Muscle layer of duodenum (tissue), 2 donors: ENCODE measurements at regions not wholly inside any gene's neighbourhood (a gene's known extent, or its start where the extent isn't known, plus 50 kb on each side); places are given as distances from the start of the nearest gene placed in this dataset.

ENCODE experiments used
- H3K27ac ChIP-seq: one replicate; pipeline ENCODE4 v1.7.0; 2013; ENCODE audit warnings: mild to moderate bottlenecking, low read length
- H3K27me3 ChIP-seq: one replicate; pipeline ENCODE4 v1.7.0; 2013; ENCODE audit warnings: low read depth, mild to moderate bottlenecking, control low read depth, low read length
- H3K36me3 ChIP-seq, 2 donors: one replicate each; pipeline ENCODE4 v1.7.0; 2013; ENCODE audit warnings: low read length in 2 of 2, control low read depth in 1 of 2, mild to moderate bottlenecking in 1 of 2; ENCODE audit not compliant: insufficient read depth in 2 of 2, control insufficient read depth in 1 of 2
- H3K4me1 ChIP-seq, 2 donors: one replicate each; pipeline ENCODE4 v1.7.0; 2013; ENCODE audit warnings: low read length in 2 of 2, mild to moderate bottlenecking in 2 of 2, control low read depth in 1 of 2, moderate library complexity in 1 of 2; ENCODE audit not compliant: insufficient read depth in 2 of 2, control insufficient read depth in 1 of 2
- H3K4me3 ChIP-seq, 2 donors: one replicate each; pipeline ENCODE4 v1.7.0; 2013; ENCODE audit warnings: low read length in 2 of 2, low read depth in 1 of 2, mild to moderate bottlenecking in 1 of 2
- H3K9me3 ChIP-seq, 2 donors: one replicate each; pipeline ENCODE4 v1.7.0; 2013; ENCODE audit warnings: low read length in 2 of 2, control low read depth in 1 of 2, mild to moderate bottlenecking in 1 of 2; ENCODE audit not compliant: control insufficient read depth in 1 of 2
- donor health status: healthy.

DNA sequence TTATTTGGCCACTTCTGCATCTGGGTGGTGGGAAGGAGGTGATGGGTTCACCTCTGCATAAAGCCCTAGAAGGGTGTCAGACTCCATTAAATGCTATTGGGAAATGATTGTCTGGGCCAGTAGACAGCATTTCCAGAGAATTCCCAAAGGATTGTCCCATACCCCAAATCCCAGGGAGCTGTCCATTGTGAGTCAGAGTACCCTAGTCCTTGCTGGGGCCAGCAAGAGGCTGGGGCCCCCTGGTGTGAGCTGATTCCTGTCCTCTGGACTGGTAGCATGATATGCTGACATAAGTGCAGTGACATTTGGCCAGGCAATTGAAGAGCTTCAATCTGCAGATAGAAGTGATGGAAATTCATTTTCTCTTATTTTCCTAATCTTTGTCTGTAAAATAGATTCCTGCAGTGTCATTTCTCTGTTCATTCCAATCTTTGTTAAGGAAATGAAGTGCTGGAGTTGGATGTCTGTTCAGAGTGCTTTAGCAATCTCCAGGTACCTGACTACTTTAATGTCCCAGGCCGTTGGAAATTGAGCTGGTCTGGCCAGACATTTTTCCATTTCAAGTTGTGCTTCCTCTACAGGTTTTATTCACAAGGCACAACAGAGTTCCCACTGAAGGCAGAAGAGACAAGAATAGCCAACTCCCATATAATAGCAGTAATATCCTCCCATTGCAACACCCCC, 91.2 kb downstream of the RPLP1 start:
- Histone ChIP-seq H3K36me3 (no peaks in the 10 kb centered on the region), H3K4me1 (no peaks in the 10 kb centered on the region), H3K27ac (no peak overlapping the region), H3K9me3 (no peaks in the 10 kb centered on the region), H3K27me3 (no peaks in the 10 kb centered on the region), H3K4me3 (no peak overlapping the region)

DNA sequence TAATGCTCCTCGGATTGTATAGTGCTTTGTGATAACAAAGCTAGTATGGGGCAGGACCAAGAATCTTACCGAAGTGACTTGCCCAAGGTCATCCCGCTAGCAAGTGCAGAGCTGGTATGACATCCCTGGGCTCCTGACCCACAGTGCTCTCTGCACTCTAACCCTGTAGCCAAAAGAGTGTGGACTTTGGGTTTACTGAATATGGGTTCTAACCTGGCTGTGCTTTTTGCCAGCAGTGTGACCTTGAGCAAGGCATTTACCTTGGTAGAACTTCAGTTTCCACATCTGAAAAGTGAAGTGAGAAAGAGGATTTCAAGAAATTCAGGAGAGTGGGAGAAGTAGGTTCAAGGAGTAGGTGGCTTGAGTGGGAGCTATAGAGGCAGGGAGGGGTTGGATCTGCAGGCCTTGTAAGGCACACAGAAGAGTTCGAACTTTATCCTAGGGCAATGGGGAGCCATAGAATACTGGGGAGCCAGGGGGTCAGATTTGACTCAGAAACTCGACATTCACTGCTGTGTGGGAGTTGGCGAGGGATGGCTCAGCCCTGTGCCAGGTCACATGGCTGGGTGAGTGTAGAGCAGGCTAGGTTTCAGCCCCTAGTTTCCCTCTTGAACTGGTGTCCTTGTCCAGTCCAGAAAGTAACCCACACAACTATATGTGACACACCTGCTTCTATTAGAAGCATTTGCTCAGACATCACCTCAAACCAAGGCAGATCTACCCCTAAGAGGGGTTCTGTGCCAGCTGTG, 91.9 kb downstream of the RPLP1 start:
- H3K36me3 ChIP-seq: no peaks in the 10 kb centered on the region
- no peak overlapping the region for H3K4me3 ChIP-seq
- H3K27me3 ChIP-seq: no peaks in the 10 kb centered on the region
- no peaks in the 10 kb centered on the region for H3K9me3 ChIP-seq
- no peak overlapping the region for H3K27ac ChIP-seq
- no peaks in the 10 kb centered on the region for H3K4me1 ChIP-seq

- no peak overlapping the region for H3K27ac ChIP-seq
- H3K36me3 ChIP-seq: no peaks in the 10 kb centered on the region
- no peak overlapping the region for H3K4me3 ChIP-seq
- no peaks in the 10 kb centered on the region for H3K27me3 ChIP-seq
- H3K9me3 ChIP-seq: peaks cover 0 to 7% of the 10 kb centered on the region in 2 donors
- H3K4me1 ChIP-seq: no peaks in the 10 kb centered on the region
Measured at GRCh38 chr15:69546182-69546581, 93.6 kb downstream of the RPLP1 start.

GRCh38 chr15:69548395-69549180, 96.0 kb downstream of the RPLP1 start:
- Histone ChIP-seq H3K9me3 (peaks cover 9 to 22% of the 10 kb centered on the region in 2 donors), H3K36me3 (no peaks in the 10 kb centered on the region), H3K4me3 (no peak overlapping the region), H3K27ac (no peak overlapping the region), H3K4me1 (no peaks in the 10 kb centered on the region), H3K27me3 (no peaks in the 10 kb centered on the region)

GRCh38 chr15:69551391-69552056, 98.9 kb downstream of the RPLP1 start:
- Histone ChIP-seq H3K27ac (no peak overlapping the region), H3K27me3 (no peaks in the 10 kb centered on the region), H3K4me1 (no peaks in the 10 kb centered on the region), H3K4me3 (peak overlapping the region in 1 of 2 donors; percentile 3), H3K9me3 (peaks cover 9 to 22% of the 10 kb centered on the region in 2 donors), H3K36me3 (no peaks in the 10 kb centered on the region)

GRCh38 chr15:69552057-69552815, 99.6 kb downstream of the RPLP1 start:
- Histone ChIP-seq H3K4me1 (no peaks in the 10 kb centered on the region), H3K36me3 (no peaks in the 10 kb centered on the region), H3K4me3 (peak overlapping the region in 1 of 2 donors; percentile 3), H3K27me3 (no peaks in the 10 kb centered on the region), H3K9me3 (peaks cover 9 to 22% of the 10 kb centered on the region in 2 donors), H3K27ac (no peak overlapping the region)

DNA sequence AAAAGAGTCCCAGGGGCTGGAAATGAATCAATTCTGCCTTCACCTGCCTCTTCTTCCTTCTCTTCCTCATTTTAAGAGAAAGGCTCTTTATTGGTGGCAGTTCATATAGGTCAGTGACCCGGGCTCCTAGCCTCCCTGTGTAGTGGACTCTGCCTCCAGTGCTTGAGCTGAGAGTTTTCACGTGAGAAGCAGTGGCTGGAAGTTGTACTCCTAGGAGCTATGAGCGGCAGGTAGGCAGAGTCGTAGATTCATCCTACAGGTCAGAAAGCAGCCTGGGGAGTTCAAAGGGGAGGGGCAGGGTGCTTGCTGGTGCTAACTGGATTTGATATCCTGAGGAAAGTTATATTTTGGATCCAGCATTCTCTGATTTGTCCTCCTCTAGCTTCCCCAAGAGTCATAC, 101.1 kb downstream of the RPLP1 start:
- Histone ChIP-seq H3K9me3 (peaks cover 9 to 22% of the 10 kb centered on the region in 2 donors), H3K4me1 (no peaks in the 10 kb centered on the region), H3K36me3 (no peaks in the 10 kb centered on the region), H3K27ac (no peak overlapping the region), H3K4me3 (no peak overlapping the region), H3K27me3 (no peaks in the 10 kb centered on the region)

- H3K4me1 ChIP-seq: no peaks in the 10 kb centered on the region
- H3K9me3 ChIP-seq: peaks cover 9 to 22% of the 10 kb centered on the region in 2 donors
- H3K27me3 ChIP-seq: no peaks in the 10 kb centered on the region
- no peaks in the 10 kb centered on the region for H3K36me3 ChIP-seq
- no peak overlapping the region for H3K27ac ChIP-seq
- H3K4me3 ChIP-seq: no peak overlapping the region
Measured at GRCh38 chr15:69554279-69554961, 101.8 kb downstream of the RPLP1 start.

DNA sequence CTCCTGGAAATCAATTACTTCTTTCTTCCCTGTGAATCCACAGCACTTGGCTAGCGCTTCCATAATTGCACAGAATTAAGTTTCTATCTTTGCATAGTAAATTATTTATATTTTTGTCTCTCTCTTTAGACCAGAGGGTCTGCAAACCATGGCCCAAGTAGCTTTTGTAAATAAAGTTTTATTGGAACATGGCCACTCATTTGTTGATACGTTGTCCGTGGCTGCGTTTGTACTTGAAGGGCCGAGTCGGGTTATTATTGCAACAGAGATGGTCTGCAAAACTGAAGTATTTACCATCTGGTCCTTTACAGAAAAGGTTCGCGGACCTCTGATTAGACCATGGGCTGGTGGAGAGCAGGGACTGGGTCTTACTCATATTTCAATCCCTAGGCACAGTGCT, 102.5 kb downstream of the RPLP1 start:
- Histone ChIP-seq H3K4me3 (no peak overlapping the region), H3K9me3 (peaks cover 9 to 22% of the 10 kb centered on the region in 2 donors), H3K27me3 (no peaks in the 10 kb centered on the region), H3K4me1 (no peaks in the 10 kb centered on the region), H3K27ac (no peak overlapping the region), H3K36me3 (no peaks in the 10 kb centered on the region)

GRCh38 chr15:69556344-69556743, 103.7 kb downstream of the RPLP1 start:
- Histone ChIP-seq H3K27ac (peak overlapping the region; percentile 5), H3K4me3 (no peak overlapping the region), H3K27me3 (no peaks in the 10 kb centered on the region)

More at GRCh38 chr15:69556344-69556743, 103.7 kb downstream of the RPLP1 start:
- H3K4me1 ChIP-seq: no peaks in the 10 kb centered on the region
- peaks cover 9 to 13% of the 10 kb centered on the region in 2 donors for H3K9me3 ChIP-seq
- H3K36me3 ChIP-seq: no peaks in the 10 kb centered on the region
